H54 (cell line): ENCODE measurements at regions not wholly inside any gene's neighbourhood (a gene's known extent, or its start where the extent isn't known, plus 50 kb on each side); places are given as distances from the start of the nearest gene placed in this dataset.

Source experiments
- DNase-seq: peaks from one replicate; pipeline ENCODE4 v3.0.0; 2011; ENCODE audit warnings: low spot score, mixed read lengths; ENCODE audit not compliant: insufficient read length
- FAIRE-seq: peaks from 3 replicates; lab custom pipeline; 2011; peaks lifted over from hg19 to GRCh38; lab: Jason Lieb, UNC
- POLR2A ChIP-seq: IDR thresholded peaks from 2 replicates; pipeline ENCODE4 v1.6.1; 2011; ENCODE audit warnings: low read depth, mild to moderate bottlenecking, low read length

DNA sequence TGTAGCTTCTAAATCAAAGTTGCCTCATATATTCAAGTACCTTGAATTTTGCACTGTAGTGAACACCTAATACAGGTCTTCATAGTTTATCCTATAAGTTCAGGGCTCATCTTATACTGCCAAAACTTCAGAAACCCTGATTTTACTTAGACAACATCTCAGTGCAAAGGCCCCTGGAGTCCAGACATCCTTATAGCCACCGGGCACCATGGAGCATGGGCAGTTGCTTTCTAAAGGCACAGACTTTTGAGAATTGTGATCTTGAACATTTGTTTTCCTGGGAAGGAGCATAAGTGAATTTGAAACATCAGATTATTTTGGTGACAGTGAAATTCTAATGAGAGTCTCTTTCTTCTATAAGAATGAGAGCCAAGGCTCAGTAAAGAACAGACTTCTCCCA lies 292.3 kb downstream of the CYRIA start:
- FAIRE-seq (no peak), DNase-seq (no peak)
- TF ChIP-seq POLR2A, result no peak

DNA sequence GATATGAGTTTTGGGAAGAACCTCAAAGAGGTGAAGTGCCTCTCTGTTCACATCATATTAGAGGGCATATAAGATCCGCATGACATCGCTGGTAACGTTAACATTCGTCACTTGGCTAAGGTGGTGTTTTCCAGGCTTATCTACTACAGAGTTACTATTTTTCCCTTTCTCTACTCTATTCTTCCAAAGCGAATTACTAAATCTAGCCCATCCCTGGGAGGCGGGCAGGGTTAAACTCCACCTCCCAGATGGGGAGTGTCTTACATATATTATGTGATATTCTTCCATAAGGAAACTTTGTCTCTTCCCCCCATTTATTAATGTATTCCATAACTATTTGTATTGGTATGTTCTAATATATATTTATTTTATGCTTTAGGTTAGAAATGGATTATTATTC lies 293.9 kb downstream of the CYRIA start:
- no peak for FAIRE-seq
- TF ChIP-seq POLR2A, result no peak
- no peak for DNase-seq

DNA sequence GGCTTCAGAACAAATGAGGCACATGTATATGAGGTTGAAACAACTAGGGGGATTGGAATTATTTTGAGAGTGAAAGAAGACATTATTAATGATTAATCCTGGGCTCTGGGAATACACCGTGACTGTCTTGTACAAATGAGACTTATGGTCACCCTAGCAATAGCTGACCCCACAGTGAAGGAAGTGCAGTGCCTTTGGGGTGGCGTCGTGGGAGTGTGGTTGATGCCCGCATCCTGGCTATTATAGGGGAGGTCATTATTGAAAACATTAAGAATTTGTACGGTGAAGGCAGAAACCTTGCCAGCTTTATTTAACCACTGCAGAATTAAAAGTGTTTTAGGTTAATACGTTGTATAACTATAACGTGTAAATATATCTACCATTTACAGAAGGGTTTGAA lies 296.7 kb downstream of the CYRIA start:
- no peak for TF ChIP-seq POLR2A
- no peak for DNase-seq
- no peak for FAIRE-seq

DNA sequence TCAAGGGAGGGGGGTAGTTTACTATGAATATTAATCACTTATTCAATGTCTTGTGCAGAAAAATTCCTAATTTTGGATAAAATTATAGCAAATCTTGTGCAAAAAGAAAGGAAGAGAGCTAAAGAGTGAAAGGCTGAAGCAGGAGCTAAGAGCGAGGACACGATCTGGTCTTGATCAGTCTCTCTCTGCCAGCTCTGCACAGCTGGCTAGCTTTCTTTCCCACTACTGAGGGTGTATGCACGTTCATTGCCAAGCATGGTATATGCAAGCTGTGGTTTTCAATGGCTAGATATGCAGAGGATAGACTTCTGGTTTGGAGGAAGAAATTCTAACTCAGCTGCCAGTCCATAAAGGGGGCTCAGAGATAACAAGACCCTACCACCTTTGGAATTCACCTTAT lies 297.3 kb downstream of the CYRIA start:
- TF ChIP-seq POLR2A, result no peak
- no peak for DNase-seq
- no peak for FAIRE-seq

DNA sequence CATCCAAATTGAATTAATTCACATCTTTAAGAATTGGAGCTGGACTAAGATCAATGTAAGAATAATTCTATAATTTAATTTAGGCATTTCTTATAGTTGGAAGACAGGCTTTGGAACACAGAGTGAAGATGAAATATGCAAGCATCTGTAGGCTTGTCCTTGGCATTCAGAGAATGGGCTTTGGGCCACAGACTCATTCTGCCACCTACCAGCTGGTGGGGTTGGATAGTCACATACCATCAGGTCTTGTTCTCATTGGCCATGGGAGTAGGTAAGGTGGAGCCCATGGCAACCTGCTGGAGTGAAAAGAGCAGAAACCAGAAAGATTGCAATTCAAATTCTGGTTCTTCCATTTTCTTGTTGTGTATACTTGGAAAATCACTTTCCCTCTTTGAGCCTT lies 300.3 kb downstream of the CYRIA start:
- DNase-seq, result no peak
- TF ChIP-seq POLR2A, result no peak
- no peak for FAIRE-seq

DNA sequence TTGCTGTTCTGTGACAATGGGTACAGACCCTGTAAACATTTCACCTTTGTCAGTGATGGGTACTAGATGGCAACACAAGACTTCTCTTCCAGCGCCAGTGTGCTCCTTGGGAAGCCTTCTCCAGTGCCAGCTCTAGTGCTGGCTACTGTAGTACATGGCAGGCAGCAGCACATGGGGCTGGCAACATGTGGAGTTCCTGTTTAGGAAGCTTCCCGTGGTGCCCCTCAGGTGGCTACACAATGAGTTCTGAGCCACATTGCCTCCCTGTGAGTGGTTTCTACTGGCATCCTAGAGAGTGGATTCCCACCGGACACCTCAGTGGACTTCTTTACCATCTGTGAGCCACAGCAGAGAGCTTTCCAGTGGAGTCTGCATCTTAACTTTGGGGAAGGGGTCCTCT lies 302.1 kb downstream of the CYRIA start:
- no peak for TF ChIP-seq POLR2A
- no peak for DNase-seq
- no peak for FAIRE-seq

DNA sequence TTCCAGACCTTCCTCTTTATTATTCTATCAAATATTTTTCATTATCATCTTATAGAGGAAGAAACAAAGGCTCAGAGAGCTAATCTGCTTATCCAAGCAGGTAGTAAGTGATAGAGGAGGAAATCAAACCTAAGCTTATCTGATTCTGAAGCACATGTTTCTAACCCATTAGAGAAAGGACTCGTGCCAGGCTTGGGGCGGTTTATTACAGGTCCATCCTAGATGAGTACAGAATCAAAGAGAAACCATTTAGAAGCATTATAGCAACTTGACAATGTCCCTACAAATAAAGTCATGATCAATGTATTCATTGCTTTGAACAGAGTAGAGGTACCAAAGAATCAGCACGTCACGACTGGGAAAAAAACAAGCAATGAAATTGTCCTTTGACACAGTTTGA lies 303.0 kb downstream of the CYRIA start:
- DNase-seq (no peak), FAIRE-seq (no peak)
- TF ChIP-seq POLR2A, result no peak

DNA sequence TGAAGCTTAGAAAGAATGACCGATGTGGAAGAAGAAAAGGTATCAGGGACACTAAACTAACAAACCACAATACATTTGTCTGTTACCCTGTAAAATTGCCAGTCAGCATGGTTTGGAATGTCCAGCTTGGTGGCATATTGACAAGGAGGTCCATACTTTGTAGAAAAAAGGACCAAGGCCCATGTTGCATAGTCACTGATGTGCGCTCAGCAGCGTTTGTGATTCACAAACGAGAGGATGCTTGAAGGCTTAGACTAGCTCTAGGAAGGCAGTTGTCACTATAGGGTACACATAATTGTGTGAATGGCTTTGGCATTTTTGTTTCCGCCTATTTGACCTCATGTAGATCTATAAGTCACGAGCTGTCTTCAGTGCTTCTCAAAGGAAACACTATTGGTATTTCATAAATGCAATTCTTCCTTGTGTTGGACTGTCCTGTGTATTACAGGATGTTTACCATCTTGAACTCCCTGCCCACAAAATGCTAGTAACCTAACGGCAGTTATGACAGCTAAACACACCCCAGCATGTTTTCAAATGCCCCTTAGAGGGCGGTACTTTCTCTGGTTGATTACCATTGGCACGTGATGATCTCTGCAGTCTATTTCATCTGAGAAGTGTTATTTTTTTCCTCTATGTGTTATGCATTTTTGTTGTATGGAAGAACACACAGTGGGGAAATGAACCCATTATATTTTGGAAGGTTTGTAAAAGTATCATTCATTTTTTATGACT lies 304.2 kb downstream of the CYRIA start:
- FAIRE-seq (no peak), DNase-seq (no peak)
- no peak for TF ChIP-seq POLR2A

DNA sequence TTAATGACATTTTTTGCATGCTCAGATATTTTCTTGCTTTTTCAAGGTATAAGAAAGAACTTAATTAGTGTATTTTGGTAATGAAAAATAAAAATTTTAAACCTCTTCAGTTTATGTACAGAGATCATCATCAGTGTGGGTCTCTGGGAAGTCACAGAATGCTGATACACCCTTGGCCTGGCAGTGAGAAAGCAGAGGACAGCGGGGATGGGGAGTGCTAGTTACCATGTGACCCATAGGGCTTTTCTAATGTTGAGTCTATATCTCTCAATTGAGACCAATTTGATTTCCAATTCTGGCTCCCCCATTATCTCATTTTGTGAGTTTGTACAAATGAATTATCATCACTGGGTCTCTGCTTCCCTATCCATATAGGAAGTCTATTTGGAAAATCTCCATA lies 305.7 kb downstream of the CYRIA start:
- no peak for TF ChIP-seq POLR2A
- FAIRE-seq (no peak), DNase-seq (no peak)

DNA sequence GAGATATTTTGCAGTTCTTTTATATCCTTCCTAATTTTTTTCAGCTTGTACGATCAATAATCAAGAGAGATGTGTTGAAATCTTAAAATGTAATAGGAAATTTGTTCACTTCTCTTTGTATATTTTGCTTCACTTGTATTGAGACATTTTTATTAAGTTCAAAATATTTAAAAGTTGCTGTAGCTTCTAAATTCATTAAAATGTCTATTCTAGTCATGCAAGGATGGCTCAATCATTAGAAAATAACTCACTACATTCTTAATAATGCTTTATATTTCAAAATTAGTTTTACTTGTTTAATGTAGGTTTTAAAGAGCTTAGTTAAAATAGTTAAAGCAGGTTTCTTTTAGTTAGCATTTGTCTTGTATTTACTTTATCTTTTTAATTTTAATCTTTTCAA lies 308.4 kb downstream of the CYRIA start:
- DNase-seq, result no peak
- FAIRE-seq, result no peak
- TF ChIP-seq POLR2A, result no peak

DNA sequence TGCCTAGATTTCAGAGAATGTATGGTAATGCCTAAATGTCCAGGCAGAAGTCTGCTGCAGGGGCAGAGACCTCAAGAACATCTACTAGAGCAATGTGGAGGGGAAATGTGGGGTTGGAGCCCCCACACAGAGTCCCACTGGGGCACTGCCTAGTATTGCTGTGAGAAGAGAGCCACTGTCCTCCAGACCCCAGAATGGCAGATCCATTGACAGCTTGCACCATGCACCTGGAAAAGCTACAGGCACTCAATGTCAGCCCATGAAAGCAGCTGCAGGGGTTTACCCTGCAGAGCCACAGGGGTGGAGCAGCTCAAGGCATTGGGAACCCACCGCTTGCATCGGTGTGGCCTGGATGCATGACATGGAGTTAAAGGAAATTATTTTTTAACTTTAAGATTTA lies 314.1 kb downstream of the CYRIA start:
- DNase-seq (no peak), FAIRE-seq (no peak)
- no peak for TF ChIP-seq POLR2A

DNA sequence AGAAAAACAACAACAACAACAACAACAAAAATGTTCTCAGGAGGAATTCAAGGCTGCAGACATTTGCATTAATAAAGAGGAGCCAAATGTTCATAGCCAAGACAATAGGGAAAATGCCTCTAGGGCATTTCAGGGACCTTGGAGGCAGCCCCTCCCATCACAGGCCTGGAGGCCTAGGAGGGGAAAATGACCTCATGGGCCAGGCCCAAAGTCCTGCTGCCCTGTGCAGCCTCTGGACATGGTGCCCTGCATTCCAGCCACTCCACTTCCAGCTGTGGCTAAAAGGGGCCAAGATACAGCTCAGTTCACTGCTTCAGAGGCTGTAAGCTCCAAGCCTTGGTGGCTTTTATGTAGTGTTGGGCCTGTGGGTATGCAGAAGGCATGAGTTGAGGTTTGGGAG lies 314.5 kb downstream of the CYRIA start:
- FAIRE-seq, result no peak
- DNase-seq, result no peak
- TF ChIP-seq POLR2A, result no peak

DNA sequence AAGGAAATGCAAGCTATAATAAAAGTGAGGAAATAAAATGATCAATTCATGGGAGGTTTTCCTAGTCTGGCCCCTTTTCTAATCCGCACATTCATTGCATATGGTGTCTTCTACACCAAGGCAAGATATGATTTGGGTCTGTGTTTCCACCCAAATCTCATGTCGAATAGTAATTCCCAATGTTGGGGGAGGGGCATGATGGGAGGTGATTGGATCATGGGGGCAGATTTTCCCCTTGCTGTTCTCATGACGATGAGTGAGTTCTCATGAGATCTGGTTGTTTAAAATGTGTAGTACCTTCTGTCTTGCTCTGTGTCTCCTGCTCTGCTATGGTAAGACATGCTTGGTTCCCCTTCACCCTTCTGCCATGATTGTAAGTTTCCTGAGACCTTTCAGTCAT lies 315.4 kb downstream of the CYRIA start:
- no peak for DNase-seq
- TF ChIP-seq POLR2A, result no peak
- FAIRE-seq, result no peak

DNA sequence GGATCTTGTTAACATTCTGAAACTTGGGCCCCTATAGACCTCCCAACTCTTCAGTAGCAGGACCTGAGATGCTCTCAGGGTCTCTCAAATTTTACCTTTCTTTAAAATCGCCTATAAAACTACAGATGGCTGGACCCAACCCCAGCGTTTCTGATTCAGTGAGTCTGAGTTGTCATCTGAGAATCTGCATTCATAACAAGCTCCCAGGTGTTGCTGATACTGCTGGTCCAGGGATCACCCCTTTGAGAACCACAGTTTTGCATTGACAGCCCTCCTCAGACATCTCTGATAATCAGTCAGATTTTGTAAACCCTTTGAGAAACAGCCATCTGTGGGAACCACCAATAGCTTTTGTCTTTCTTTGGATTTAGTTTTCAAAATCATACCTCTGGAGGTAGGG lies 315.8 kb downstream of the CYRIA start:
- TF ChIP-seq POLR2A, result no peak
- DNase-seq, result no peak
- FAIRE-seq, result no peak

DNA sequence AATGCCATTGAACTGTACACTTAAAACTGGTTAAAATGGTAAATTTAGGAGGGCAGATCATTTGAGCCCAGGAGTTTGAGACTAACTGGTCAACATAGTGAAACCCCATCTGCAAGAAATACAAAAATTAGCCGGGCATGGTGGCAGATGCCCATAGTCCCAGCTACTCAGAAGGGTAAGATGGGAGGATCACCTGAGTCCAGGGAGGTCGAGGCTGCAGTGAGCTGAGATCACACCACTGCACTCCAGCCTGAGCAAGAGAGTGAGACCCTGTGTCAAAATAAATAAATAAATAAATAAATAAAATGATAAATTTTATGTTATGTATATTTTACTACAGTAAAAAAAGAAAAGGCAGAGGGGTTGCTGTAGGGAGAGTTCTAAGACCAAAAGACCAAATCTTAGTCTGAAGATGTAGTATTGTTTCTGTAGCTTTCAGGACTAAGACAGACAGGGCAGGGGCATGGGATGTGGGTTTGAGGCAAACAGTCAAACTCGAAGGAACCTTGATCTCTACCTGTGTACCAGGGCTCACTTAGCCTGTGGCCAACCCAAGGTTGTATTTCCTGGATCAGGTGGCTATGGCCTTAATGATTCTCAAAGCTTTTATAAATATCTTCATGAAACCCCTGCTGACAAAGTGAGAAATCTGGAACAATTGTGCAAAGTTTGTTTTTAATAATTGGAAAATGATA lies 316.7 kb downstream of the CYRIA start:
- no peak for DNase-seq
- no peak for TF ChIP-seq POLR2A
- FAIRE-seq, result no peak
